SK-N-SH (cell line): ENCODE measurements at regions not wholly inside any gene's neighbourhood (a gene's known extent, or its start where the extent isn't known, plus 50 kb on each side); places are given as distances from the start of the nearest gene placed in this dataset.
A peak's percentile ranks its signal among the peaks of the same experiment; 100 is the strongest.

Experiments used
- CTCF ChIA-PET: fragments of 300-600, 350-600 bp; formaldehyde crosslinking; extraction: SDS; loops from one replicate; lab custom pipeline; 2021; lab: Yijun Ruan, JAX
- POLR2A ChIA-PET: fragments of 350-600 bp; sonication (Branson Sonifier 250); formaldehyde crosslinking; extraction: SDS; loops from one replicate; lab custom pipeline; 2020; ENCODE audit warnings: antibody characterized with exemption, inconsistent platforms; lab: Yijun Ruan, JAX
- DNase-seq: peaks from one replicate; pipeline ENCODE4 v3.0.0; 2012
- H2AFZ ChIP-seq: fragments of 200-600 bp; sonication (generic); 2 replicates; pipeline ENCODE4 v1.8.1; 2016; ENCODE audit warnings: antibody characterized with exemption, mild to moderate bottlenecking, low read depth
- H3F3A ChIP-seq: fragments of 200-600 bp; sonication (generic); replicated peaks from 2 replicates; pipeline ENCODE3; 2016; ENCODE audit warnings: antibody characterized with exemption, mild to moderate bottlenecking; ENCODE audit not compliant: insufficient read depth
- H3K27ac ChIP-seq, 2 experiments: fragments of 200-500 bp in 1 of 2; fragments of 200-600 bp in 1 of 2; sonication (Bioruptor generic) in 1 of 2; sonication (generic), shearing (Covaris generic) in 1 of 2; 2 replicates each; pipeline versions ENCODE4 v1.5.1 to v1.6.1; 2014 to 2016; ENCODE audit warnings: low read depth in 2 of 2, inconsistent platforms in 1 of 2, low read length in 1 of 2, mild to moderate bottlenecking in 1 of 2, mixed read lengths in 1 of 2
- H3K27me3 ChIP-seq: fragments of 200-600 bp; sonication (generic), shearing (Covaris generic); 2 replicates; pipeline ENCODE4 v1.6.1; 2016; ENCODE audit warnings: mixed run types; ENCODE audit not compliant: insufficient read depth
- H3K36me3 ChIP-seq, 2 experiments: fragments of 200-500 bp in 1 of 2; fragments of 200-600 bp in 1 of 2; sonication (Bioruptor generic) in 1 of 2; sonication (generic) in 1 of 2; replicated peaks in 1 of 2; 2 replicates each; pipeline versions ENCODE3 to v1.5.1; 2014 to 2016; ENCODE audit warnings: low read length in 1 of 2, mild to moderate bottlenecking in 1 of 2; ENCODE audit not compliant: insufficient read depth in 2 of 2, control insufficient read depth in 1 of 2
- H3K4me1 ChIP-seq, 2 experiments: fragments of 200-500 bp in 1 of 2; fragments of 200-600 bp in 1 of 2; sonication (Bioruptor generic) in 1 of 2; sonication (generic), shearing (Covaris generic) in 1 of 2; 2 replicates each; pipeline versions ENCODE4 v1.5.1 to v1.6.1; 2014 to 2016; ENCODE audit warnings: low read depth in 1 of 2, low read length in 1 of 2, mixed run types in 1 of 2; ENCODE audit not compliant: insufficient read depth in 2 of 2, control insufficient read depth in 1 of 2
- H3K4me2 ChIP-seq: fragments of 200-600 bp; sonication (generic), shearing (Covaris generic); 2 replicates; pipeline ENCODE4 v1.6.1; 2017; ENCODE audit warnings: mixed run types
- H3K4me3 ChIP-seq, 2 experiments: fragments of 200-500 bp in 1 of 2; fragments of 200-600 bp in 1 of 2; sonication (Bioruptor generic) in 1 of 2; sonication (generic), shearing (Covaris generic) in 1 of 2; 2 replicates each; pipeline versions ENCODE4 v1.5.1 to v1.8.1; 2014 to 2016; ENCODE audit warnings: low read depth in 2 of 2, inconsistent platforms in 1 of 2, low read length in 1 of 2, mild to moderate bottlenecking in 1 of 2, mixed read lengths in 1 of 2, moderate library complexity in 1 of 2
- H3K79me2 ChIP-seq: fragments of 200-600 bp; sonication (generic); 2 replicates; pipeline ENCODE4 v1.8.1; 2017; ENCODE audit warnings: mild to moderate bottlenecking; ENCODE audit not compliant: insufficient read depth
- H3K9ac ChIP-seq: fragments of 200-600 bp; sonication (generic); 2 replicates; pipeline ENCODE4 v1.6.1; 2017; ENCODE audit warnings: mixed run types
- H3K9me2 ChIP-seq: fragments of 200-600 bp; sonication (generic); 2 replicates; pipeline ENCODE4 v1.6.1; 2017; ENCODE audit warnings: mixed run types
- H3K9me3 ChIP-seq: fragments of 200-600 bp; sonication (generic); 2 replicates; pipeline ENCODE4 v1.6.1; 2017; ENCODE audit warnings: mixed run types, mild to moderate bottlenecking, moderate library complexity
- H4K20me1 ChIP-seq: fragments of 200-600 bp; sonication (generic); 2 replicates; pipeline ENCODE4 v1.6.1; 2017; ENCODE audit warnings: mild to moderate bottlenecking, mixed run types; ENCODE audit not compliant: insufficient read depth
- CHD2 ChIP-seq: fragments of 150-350 bp; IDR thresholded peaks from 2 replicates; pipeline ENCODE4 v1.6.1; 2018; ENCODE audit warnings: low read length; ENCODE audit not compliant: partially characterized antibody
- EP300 ChIP-seq, 2 experiments: IDR thresholded peaks; 2 replicates each; pipeline versions ENCODE4 v1.4.0 to v1.6.1; 2012; ENCODE audit warnings: borderline replicate concordance in 1 of 2, low read depth in 1 of 2, low read length in 1 of 2
- EZH2phosphoT487 ChIP-seq: fragments of 200-600 bp; sonication (generic); IDR thresholded peaks from 2 replicates; pipeline ENCODE4 v1.6.1; 2017; ENCODE audit warnings: low read depth, mixed run types, mild to moderate bottlenecking, antibody characterized with exemption, moderate library complexity, borderline replicate concordance
- FOSL2 ChIP-seq: IDR thresholded peaks from 2 replicates; pipeline ENCODE4 v1.4.0; 2012; ENCODE audit warnings: low read depth, mild to moderate bottlenecking, moderate library complexity, borderline replicate concordance
- GABPA ChIP-seq: IDR thresholded peaks from 2 replicates; pipeline ENCODE4 v1.4.0; 2012; ENCODE audit warnings: low read depth, mild to moderate bottlenecking
- GATA2 ChIP-seq: sonication (generic); formaldehyde crosslinking; IDR thresholded peaks from 2 replicates; pipeline ENCODE4 v1.5.0; 2020; ENCODE audit warnings: mild to moderate bottlenecking, missing genetic modification reagents
- JUND ChIP-seq: IDR thresholded peaks from 2 replicates; pipeline ENCODE4 v1.4.0; 2012
- MEF2A ChIP-seq: IDR thresholded peaks from 2 replicates; pipeline ENCODE4 v1.4.0; 2012; ENCODE audit warnings: low read depth, borderline replicate concordance
- NFIC ChIP-seq: IDR thresholded peaks from 2 replicates; pipeline ENCODE4 v1.4.0; 2012; ENCODE audit warnings: borderline replicate concordance
- REST ChIP-seq: IDR thresholded peaks from 2 replicates; pipeline ENCODE4 v1.6.1; 2012; ENCODE audit warnings: mild to moderate bottlenecking, low read depth, low read length, moderate library complexity
- SIN3A ChIP-seq: IDR thresholded peaks from 2 replicates; pipeline ENCODE4 v1.6.1; 2012; ENCODE audit warnings: low read depth, mild to moderate bottlenecking, low read length, moderate library complexity, borderline replicate concordance
- TAF1 ChIP-seq: IDR thresholded peaks from 2 replicates; pipeline ENCODE4 v1.6.1; 2012; ENCODE audit warnings: low read depth, mild to moderate bottlenecking, low read length, moderate library complexity, borderline replicate concordance
- USF1 ChIP-seq: IDR thresholded peaks from 2 replicates; pipeline ENCODE4 v1.4.0; 2012; ENCODE audit warnings: low read depth, borderline replicate concordance
- YY1 ChIP-seq: IDR thresholded peaks from 2 replicates; pipeline ENCODE4 v1.4.0; 2012; ENCODE audit warnings: low read depth, mild to moderate bottlenecking
- WGBS: methylation state at CpG from one replicate; pipeline ENCODE4 v1.1.6; 2017; ENCODE audit warnings: low lambda C conversion rate; 5-methylcytosine and 5-hydroxymethylcytosine counted together
- TF ChIP-seq, protein P1 (sequence below): fragments of 200-600 bp; sonication (generic); IDR thresholded peaks from 2 replicates; pipeline ENCODE4 v1.6.1; 2017; ENCODE audit warnings: antibody characterized with exemption, mild to moderate bottlenecking, moderate library complexity

DNA sequence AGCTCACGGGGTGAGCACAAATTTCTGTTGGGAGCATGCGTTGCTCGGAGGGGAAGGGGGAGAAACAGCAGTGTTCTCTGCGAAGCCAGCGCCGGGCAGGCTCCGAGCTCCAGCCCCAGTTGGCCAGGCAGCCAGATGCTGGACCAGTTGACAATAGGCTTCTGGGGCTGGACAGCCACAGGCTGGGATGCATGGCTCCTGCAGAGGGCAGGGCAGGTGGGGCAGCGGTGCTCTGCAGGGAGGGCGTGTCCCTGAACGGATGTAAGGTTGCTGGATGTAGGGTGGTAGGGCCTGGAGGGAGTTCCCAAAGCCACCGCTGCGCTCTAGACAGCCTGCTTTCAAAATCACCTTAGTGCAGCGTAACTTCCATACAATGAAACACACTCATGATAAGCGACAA, 574.9 kb downstream of the GLRX3 start:
- Histone ChIP-seq H3K4me1 (no peaks in the 10 kb centered on the region), H3F3A (no peaks in the 10 kb centered on the region), H4K20me1 (no peaks in the 10 kb centered on the region), H3K27me3 (no peaks in the 10 kb centered on the region), H3K9me2 (no peaks in the 10 kb centered on the region), H3K79me2 (no peaks in the 10 kb centered on the region), H3K36me3 (no peaks in the 10 kb centered on the region), H3K4me3 (no peak overlapping the region), H3K9me3 (no peaks in the 10 kb centered on the region), H3K27ac (no peak overlapping the region), H3K4me2 (no peak overlapping the region), H2AFZ (no peak overlapping the region), H3K9ac (no peak overlapping the region)
- POLR2A ChIA-PET, result no interaction called here
- CTCF ChIA-PET, result interaction anchor here (0.7 to 1.0 kb wide), 2 partner anchors 9 to 16 kb away, joined by 3 read pairs; no protein-coding TSS in a partner anchor
- TF ChIP-seq JUND, result no peak
- no peak for TF ChIP-seq GATA2 (CRISPR knock-in tag)
- TF ChIP-seq TAF1, result no peak
- TF ChIP-seq, protein P1, sequence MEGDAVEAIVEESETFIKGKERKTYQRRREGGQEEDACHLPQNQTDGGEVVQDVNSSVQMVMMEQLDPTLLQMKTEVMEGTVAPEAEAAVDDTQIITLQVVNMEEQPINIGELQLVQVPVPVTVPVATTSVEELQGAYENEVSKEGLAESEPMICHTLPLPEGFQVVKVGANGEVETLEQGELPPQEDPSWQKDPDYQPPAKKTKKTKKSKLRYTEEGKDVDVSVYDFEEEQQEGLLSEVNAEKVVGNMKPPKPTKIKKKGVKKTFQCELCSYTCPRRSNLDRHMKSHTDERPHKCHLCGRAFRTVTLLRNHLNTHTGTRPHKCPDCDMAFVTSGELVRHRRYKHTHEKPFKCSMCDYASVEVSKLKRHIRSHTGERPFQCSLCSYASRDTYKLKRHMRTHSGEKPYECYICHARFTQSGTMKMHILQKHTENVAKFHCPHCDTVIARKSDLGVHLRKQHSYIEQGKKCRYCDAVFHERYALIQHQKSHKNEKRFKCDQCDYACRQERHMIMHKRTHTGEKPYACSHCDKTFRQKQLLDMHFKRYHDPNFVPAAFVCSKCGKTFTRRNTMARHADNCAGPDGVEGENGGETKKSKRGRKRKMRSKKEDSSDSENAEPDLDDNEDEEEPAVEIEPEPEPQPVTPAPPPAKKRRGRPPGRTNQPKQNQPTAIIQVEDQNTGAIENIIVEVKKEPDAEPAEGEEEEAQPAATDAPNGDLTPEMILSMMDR, result no peak
- no peak for TF ChIP-seq CHD2
- peak; percentile 38 for DNase-seq
- WGBS, result 47% methylated on average over 14 of the region's 14 CpGs

DNA sequence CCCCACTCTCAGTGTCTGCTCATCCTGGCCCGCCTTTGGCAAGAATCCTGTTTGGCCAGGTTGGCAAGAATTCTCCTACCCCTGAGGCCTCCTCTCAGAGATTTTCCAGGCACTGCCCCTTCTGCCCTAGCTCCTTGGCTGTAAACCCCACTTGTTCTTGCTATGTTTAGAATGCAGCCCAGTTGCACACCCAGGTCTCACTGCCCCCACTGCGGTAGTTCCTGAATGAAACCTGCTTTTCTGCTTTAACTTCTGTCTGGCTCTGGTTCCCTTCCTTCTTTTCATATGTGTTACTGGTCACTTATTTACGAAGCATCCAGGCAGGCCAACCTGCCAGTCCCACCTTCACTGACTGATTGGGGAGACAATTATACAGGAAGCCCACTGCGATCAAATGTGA, 576.9 kb downstream of the GLRX3 start:
- Histone ChIP-seq H3F3A (no peaks in the 10 kb centered on the region), H4K20me1 (no peaks in the 10 kb centered on the region), H3K4me2 (no peak overlapping the region), H3K9me3 (no peaks in the 10 kb centered on the region), H2AFZ (no peak overlapping the region), H3K27ac (no peak overlapping the region), H3K36me3 (no peaks in the 10 kb centered on the region), H3K4me1 (no peaks in the 10 kb centered on the region), H3K9ac (no peak overlapping the region), H3K4me3 (no peak overlapping the region), H3K9me2 (no peaks in the 10 kb centered on the region), H3K27me3 (no peaks in the 10 kb centered on the region), H3K79me2 (no peaks in the 10 kb centered on the region)
- POLR2A ChIA-PET, result no interaction called here
- CTCF ChIA-PET, result no interaction called here
- 50% methylated on average over 4 of the region's 4 CpGs for WGBS
- DNase-seq, result no peak
- no peak for TF ChIP-seq GABPA
- no peak for TF ChIP-seq CHD2
- no peak for TF ChIP-seq USF1
- TF ChIP-seq NFIC, result no peak
- no peak for TF ChIP-seq TAF1
- no peak for TF ChIP-seq EZH2phosphoT487
- TF ChIP-seq FOSL2, result no peak
- no peak for TF ChIP-seq MEF2A
- TF ChIP-seq REST, result no peak
- TF ChIP-seq SIN3A, result no peak
- TF ChIP-seq YY1, result no peak
- TF ChIP-seq EP300 (IDR thresholded peaks at IDR 0.05; ENCODE audit: borderline replicate concordance in 1 of 2, low read depth in 1 of 2, low read length in 1 of 2), result no peak
